ENCODE measurements at regions not wholly inside any gene's neighbourhood (a gene's known extent, or its start where the extent isn't known, plus 50 kb on each side); places are given as distances from the start of the nearest gene placed in this dataset.
"Not testable (repeated sequence)": the region's sequence is repeated elsewhere in the genome, so short reads cannot be mapped to it uniquely, and the experiment has no call there.

GRCh38 chr11:26839911-26840698 is 118.2 kb upstream of the SLC5A12 start:
- DNase-seq (ENCODE audit: low read depth, low spot score) = no peak

GRCh38 chr11:26841818-26842473 is 120.1 kb upstream of the SLC5A12 start:
- DNase-seq (ENCODE audit: low read depth, low spot score) = peak; percentile 70

- DNase-seq (ENCODE audit: low read depth, low spot score) = peak; percentile 37
Measured at GRCh38 chr11:26842478-26843282, 120.8 kb upstream of the SLC5A12 start.

GRCh38 chr11:26843539-26843938 is 121.7 kb upstream of the SLC5A12 start:
- DNase-seq (ENCODE audit: low read depth, low spot score) = no peak

- DNase-seq (ENCODE audit: low read depth, low spot score) = no peak
Measured at GRCh38 chr11:26844963-26845362, 123.1 kb upstream of the SLC5A12 start.

- no peak for DNase-seq (ENCODE audit: low read depth, low spot score)
Measured at GRCh38 chr11:26846227-26846626, 124.4 kb upstream of the SLC5A12 start.

- peak; percentile 50 for DNase-seq (ENCODE audit: low read depth, low spot score)
Measured at GRCh38 chr11:26847459-26847858, 125.6 kb upstream of the SLC5A12 start.

GRCh38 chr11:26847977-26848376 is 126.1 kb upstream of the SLC5A12 start:
- no peak for DNase-seq (ENCODE audit: low read depth, low spot score)

GRCh38 chr11:26849036-26849435 is 127.2 kb upstream of the SLC5A12 start:
- no peak for DNase-seq (ENCODE audit: low read depth, low spot score)

GRCh38 chr11:26851291-26851690 is 129.4 kb upstream of the SLC5A12 start:
- no peak for DNase-seq (ENCODE audit: low read depth, low spot score)

GRCh38 chr11:26851696-26852095 is 129.8 kb upstream of the SLC5A12 start:
- DNase-seq (ENCODE audit: low read depth, low spot score) = no peak

GRCh38 chr11:26858098-26858497 is 135.8 kb upstream of the FIBIN start:
- no peak for DNase-seq (ENCODE audit: low read depth, low spot score)

- DNase-seq (ENCODE audit: low read depth, low spot score) = no peak
Measured at GRCh38 chr11:26859416-26859815, 134.5 kb upstream of the FIBIN start.

- no peak for DNase-seq (ENCODE audit: low read depth, low spot score)
Measured at GRCh38 chr11:26860091-26860780, 133.7 kb upstream of the FIBIN start.

- DNase-seq (ENCODE audit: low read depth, low spot score) = no peak
Measured at GRCh38 chr11:26860895-26861294, 133.0 kb upstream of the FIBIN start.

GRCh38 chr11:26862801-26863200 is 131.1 kb upstream of the FIBIN start:
- DNase-seq (ENCODE audit: low read depth, low spot score) = no peak

- no peak for DNase-seq (ENCODE audit: low read depth, low spot score)
Measured at GRCh38 chr11:26865703-26866102, 128.2 kb upstream of the FIBIN start.

- DNase-seq (ENCODE audit: low read depth, low spot score) = no peak
Measured at GRCh38 chr11:26867286-26867685, 126.6 kb upstream of the FIBIN start.

- DNase-seq (ENCODE audit: low read depth, low spot score) = no peak
Measured at GRCh38 chr11:26878959-26879581, 114.8 kb upstream of the FIBIN start.

GRCh38 chr11:26882363-26882880 is 111.5 kb upstream of the FIBIN start:
- not testable (repeated sequence) for DNase-seq (ENCODE audit: low read depth, low spot score)

- peak; percentile 3 for DNase-seq (ENCODE audit: low read depth, low spot score)
Measured at GRCh38 chr11:26891501-26891900, 102.4 kb upstream of the FIBIN start.
